IMR-90 (cell line): ENCODE measurements at regions not wholly inside any gene's neighbourhood (a gene's known extent, or its start where the extent isn't known, plus 50 kb on each side); places are given as distances from the start of the nearest gene placed in this dataset.

Experiments
- ATAC-seq: fragments of 200-7000 bp; cut with Tn5 transposase; 2 replicates; pipeline ENCODE4 v1.9.1; 2020; ENCODE audit warnings: low read depth, mild to moderate bottlenecking, moderate library complexity
- BruUV-seq: library from RNA; stranded (reverse); fragments of 400-500 nt; replicated peaks from 2 replicates; lab custom pipeline; 2021; lab: Mats Ljungman, UMichigan
- CTCF ChIA-PET: fragments of 300-600 bp; formaldehyde crosslinking; extraction: SDS; loops from one replicate; lab custom pipeline; 2021; ENCODE audit warnings: antibody characterized with exemption; lab: Yijun Ruan, JAX
- POLR2A ChIA-PET: fragments of 300-600 bp; sonication (Branson Sonifier 250); formaldehyde crosslinking; loops from one replicate; lab custom pipeline; 2022; ENCODE audit warnings: antibody characterized with exemption; ENCODE audit not compliant: unreplicated experiment; lab: Charles Lee
- DNase-seq: peaks from one replicate; pipeline ENCODE4 v3.0.0; 2013
- H2AFZ ChIP-seq: replicated peaks from 2 replicates; pipeline ENCODE3; 2013; ENCODE audit warnings: low read length, mild to moderate bottlenecking; ENCODE audit not compliant: poor library complexity
- H2AK5ac ChIP-seq: 2 replicates; pipeline ENCODE4 v1.6.1; 2013; ENCODE audit warnings: low read depth, low read length, inconsistent platforms
- H2AK9ac ChIP-seq: replicated peaks from 2 replicates; pipeline ENCODE3; 2013; ENCODE audit warnings: mild to moderate bottlenecking, low read depth, low read length, moderate library complexity; ENCODE audit not compliant: poor library complexity
- H2BK120ac ChIP-seq: 2 replicates; pipeline ENCODE4 v1.6.1; 2013; ENCODE audit warnings: low read depth, low read length, inconsistent platforms
- H2BK15ac ChIP-seq: 3 replicates; pipeline ENCODE4 v1.6.1; 2013; ENCODE audit warnings: low read depth, low read length, inconsistent platforms
- H2BK20ac ChIP-seq: 2 replicates; pipeline ENCODE4 v1.6.1; 2013; ENCODE audit warnings: low read depth, mild to moderate bottlenecking, inconsistent platforms, low read length, moderate library complexity
- H2BK5ac ChIP-seq: 2 replicates; pipeline ENCODE4 v1.6.1; 2013; ENCODE audit warnings: mild to moderate bottlenecking, low read depth, low read length, inconsistent platforms; ENCODE audit not compliant: poor library complexity, severe bottlenecking
- H3K14ac ChIP-seq: replicated peaks from 2 replicates; pipeline ENCODE4 v1.6.1; 2013; ENCODE audit warnings: low read depth, low read length, inconsistent platforms
- H3K18ac ChIP-seq: 2 replicates; pipeline ENCODE4 v1.6.1; 2013; ENCODE audit warnings: low read depth, low read length, control low read depth
- H3K23ac ChIP-seq: 2 replicates; pipeline ENCODE4 v1.6.1; 2013; ENCODE audit warnings: low read depth, low read length, inconsistent platforms
- H3K27ac ChIP-seq: 2 replicates; pipeline ENCODE4 v1.5.1; 2013; ENCODE audit warnings: mild to moderate bottlenecking, control low read depth, low read length; ENCODE audit not compliant: insufficient read depth
- H3K27me3 ChIP-seq: 2 replicates; pipeline ENCODE4 v1.6.1; 2013; ENCODE audit warnings: low read length; ENCODE audit not compliant: control insufficient read depth, insufficient read depth
- H3K36me3 ChIP-seq: 2 replicates; pipeline ENCODE4 v1.6.1; 2013; ENCODE audit warnings: low read length, mixed read lengths; ENCODE audit not compliant: control insufficient read depth, insufficient read depth
- H3K4ac ChIP-seq: 2 replicates; pipeline ENCODE4 v1.6.1; 2013; ENCODE audit warnings: low read depth, low read length, inconsistent platforms
- H3K4me1 ChIP-seq: 2 replicates; pipeline ENCODE4 v1.6.1; 2013; ENCODE audit warnings: low read length, mixed read lengths; ENCODE audit not compliant: control insufficient read depth, insufficient read depth
- H3K4me2 ChIP-seq: 2 replicates; pipeline ENCODE4 v1.6.1; 2013; ENCODE audit warnings: low read depth, mild to moderate bottlenecking, control low read depth, low read length, moderate library complexity
- H3K4me3 ChIP-seq: 2 replicates; pipeline ENCODE4 v1.5.1; 2013; ENCODE audit warnings: low read depth, mild to moderate bottlenecking, control low read depth, low read length, moderate library complexity; ENCODE audit not compliant: insufficient read depth
- H3K56ac ChIP-seq: 2 replicates; pipeline ENCODE4 v1.6.1; 2013; ENCODE audit warnings: low read length, inconsistent platforms; ENCODE audit not compliant: insufficient read depth; ENCODE audit errors: extremely low read depth
- H3K79me1 ChIP-seq, 2 experiments: 2 replicates each; pipeline ENCODE4 v1.6.1; 2013; ENCODE audit warnings: low read length in 2 of 2, inconsistent platforms in 1 of 2, low read depth in 1 of 2
- H3K9ac ChIP-seq: 2 replicates; pipeline ENCODE4 v1.6.1; 2013; ENCODE audit warnings: low read depth, low read length, control low read depth
- H3K9me1 ChIP-seq: 2 replicates; pipeline ENCODE4 v1.6.1; 2013; ENCODE audit warnings: low read length, inconsistent platforms; ENCODE audit not compliant: insufficient read depth
- H3K9me3 ChIP-seq: 2 replicates; pipeline ENCODE4 v1.6.1; 2013; ENCODE audit warnings: low read length; ENCODE audit not compliant: control insufficient read depth, insufficient read depth
- H4K20me1 ChIP-seq: 2 replicates; pipeline ENCODE4 v1.6.1; 2013; ENCODE audit warnings: low read length, inconsistent platforms; ENCODE audit not compliant: insufficient read depth
- H4K5ac ChIP-seq: 2 replicates; pipeline ENCODE4 v1.6.1; 2013; ENCODE audit warnings: mild to moderate bottlenecking, low read depth, low read length, control low read depth
- H4K8ac ChIP-seq, 2 experiments: 2 replicates each; pipeline ENCODE4 v1.6.1; 2013; ENCODE audit warnings: low read depth in 2 of 2, low read length in 2 of 2, control low read depth in 1 of 2, inconsistent platforms in 1 of 2
- H4K91ac ChIP-seq: 2 replicates; pipeline ENCODE4 v1.6.1; 2013; ENCODE audit warnings: low read depth, low read length, inconsistent platforms; ENCODE audit not compliant: insufficient read depth
- MAFK ChIP-seq: IDR thresholded peaks from 2 replicates; pipeline ENCODE4 v1.6.1; 2012; ENCODE audit warnings: low read depth, low read length, improper control_type of control experiment
- NFE2L2 ChIP-seq: fragments of 150-350 bp; IDR thresholded peaks from 2 replicates; pipeline ENCODE4 v1.6.1; 2016; ENCODE audit warnings: low read depth, mild to moderate bottlenecking, low read length
- RCOR1 ChIP-seq: IDR thresholded peaks from 2 replicates; pipeline ENCODE4 v1.6.1; 2012; ENCODE audit warnings: mild to moderate bottlenecking, low read length, improper control_type of control experiment; ENCODE audit not compliant: insufficient replicate concordance
- RFX5 ChIP-seq: IDR thresholded peaks from 2 replicates; pipeline ENCODE4 v1.8.0; 2012; ENCODE audit warnings: low read depth, mild to moderate bottlenecking, low read length, moderate library complexity
- WGBS, 2 experiments: methylation state at CpG; one replicate each; pipeline versions ENCODE4 v1.1.5 to v1.1.7; 2013; ENCODE audit warnings: missing lambda C conversion rate in 2 of 2; ENCODE audit not compliant: insufficient read length in 1 of 2; ENCODE audit errors: extremely low coverage in 2 of 2; 5-methylcytosine and 5-hydroxymethylcytosine counted together
- dilution Hi-C: fragments of 300-500 bp; cut with HindIII; formaldehyde crosslinking; loops from one replicate; pipeline ENCODE4 v1.14.3; 2018; ENCODE audit warnings: low sequenced_read_pairs; ENCODE audit not compliant: unreplicated experiment
- in situ Hi-C: fragments of 300-500 bp; cut with MboI; formaldehyde crosslinking; loops from 3 replicates; pipeline ENCODE4 v1.14.3; 2019; ENCODE audit warnings: low sequenced_read_pairs, inconsistent platforms, mixed read lengths
- intact Hi-C: fragments of 100-400 bp; cut with micrococcal nuclease; formaldehyde crosslinking; loops from 2 replicates; pipeline ENCODE4 v1.10.0; 2022

DNA sequence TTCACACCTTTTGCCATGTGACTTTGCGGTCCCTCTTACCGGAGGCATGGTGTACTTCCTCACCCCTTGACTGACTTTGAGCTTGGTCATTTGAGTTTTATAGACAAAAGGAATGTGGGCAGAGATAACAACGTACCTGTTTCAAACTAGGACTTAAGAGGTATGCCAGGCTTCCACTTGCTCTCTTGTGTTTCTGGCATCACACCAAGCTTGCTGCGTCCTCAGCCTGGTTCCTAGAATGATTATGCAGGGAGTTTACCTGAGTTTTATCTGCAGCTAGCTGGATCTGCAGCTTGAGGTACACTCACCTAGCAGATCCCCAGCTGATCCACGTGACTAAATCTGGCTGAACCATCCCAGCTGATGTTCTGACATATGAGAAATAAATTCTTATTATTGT is 66.2 kb downstream of the PLK2 start:
- Histone ChIP-seq H3K4ac (no peak overlapping the region), H3K4me3 (no peak overlapping the region), H3K9me1 (no peaks in the 10 kb centered on the region), H3K4me2 (no peak overlapping the region), H2BK20ac (0 out of 2 replicates have a peak overlapping the region, but pooled peaks have one; percentile 22), H4K8ac (no peak overlapping the region), H2AK9ac (no peak overlapping the region), H3K27me3 (no peaks in the 10 kb centered on the region), H3K18ac (no peak overlapping the region), H3K36me3 (no peaks in the 10 kb centered on the region), H3K79me1 (no peaks in the 10 kb centered on the region), H3K9ac (no peak overlapping the region), H3K4me1 (no peaks in the 10 kb centered on the region), H2AK5ac (no peak overlapping the region), H4K20me1 (no peaks in the 10 kb centered on the region), H2BK120ac (no peak overlapping the region), H3K56ac (no peak overlapping the region), H4K5ac (no peak overlapping the region), H2AFZ (no peak overlapping the region), H3K27ac (no peak overlapping the region), H2BK15ac (no peak overlapping the region), H3K23ac (no peak overlapping the region), H3K9me3 (no peaks in the 10 kb centered on the region), H4K91ac (no peak overlapping the region), H3K14ac (no peak overlapping the region), H2BK5ac (no peak overlapping the region)
- no peak for DNase-seq
- intact Hi-C loops, result no loop called here
- no TSS peak for BruUV-seq
- dilution Hi-C loops, result no loop called here
- ChIA-PET POLR2A (no interaction called here), CTCF (interaction anchor here (1.1 kb wide), 1 partner anchor 17 kb away, joined by 3 read pairs; no protein-coding TSS in a partner anchor)
- no CpG with 5 or more reads among the region's 5 CpGs for WGBS, 2 experiments
- no peak for ATAC-seq
- in situ Hi-C loops, result no loop called here
- TF ChIP-seq NFE2L2, result no peak
- TF ChIP-seq RCOR1, result no peak
- no peak for TF ChIP-seq MAFK
- TF ChIP-seq RFX5, result no peak
